ENCODE measurements at regions not wholly inside any gene's neighbourhood (a gene's known extent, or its start where the extent isn't known, plus 50 kb on each side); places are given as distances from the start of the nearest gene placed in this dataset.

DNA sequence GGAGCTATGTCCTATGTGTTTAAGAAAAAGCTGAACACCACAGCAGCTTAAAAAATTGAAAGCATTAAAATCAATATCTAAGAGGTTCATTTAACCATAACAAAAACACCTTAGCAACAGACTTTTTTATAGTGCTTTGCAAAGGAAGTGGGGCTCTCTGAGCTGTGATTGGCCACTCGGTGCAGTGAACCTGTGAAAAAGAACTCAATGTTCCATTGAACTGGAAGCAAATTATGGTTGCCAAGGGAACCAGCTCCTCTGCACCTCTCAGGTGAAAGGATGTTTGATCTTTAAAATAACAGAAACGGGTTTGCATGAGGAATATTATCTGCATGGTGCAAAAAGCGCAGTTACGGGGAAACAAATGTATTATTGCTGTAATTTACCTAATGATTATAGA lies 149.4 kb downstream of the SNAPC1 start:
- H3K27me3 ChIP-seq (replicated peaks in 2 of 5; ENCODE audit: control insufficient read depth in 4 of 5, insufficient read depth in 5 of 5, low read length in 4 of 5): peaks cover 0 to 6% (median 2%) of the 10 kb centered on the region in 5 experiments
- CTCF ChIA-PET: no interaction called here
- H3K9me3 ChIP-seq (ENCODE audit: control extremely low read depth in 1 of 5, control insufficient read depth in 4 of 5, insufficient read depth in 2 of 5, low read depth in 1 of 5, low read length in 4 of 5): no peaks in the 10 kb centered on the region
- no peaks in the 10 kb centered on the region for H3K4me1 ChIP-seq (ENCODE audit: control extremely low read depth in 1 of 4, control insufficient read depth in 4 of 4, insufficient read depth in 4 of 4, low read length in 3 of 4)
- no peak overlapping the region for H3K4me3 ChIP-seq (ENCODE audit: control insufficient read depth in 1 of 7, extremely low read depth in 1 of 7, insufficient read depth in 4 of 7, low read depth in 2 of 7, low read length in 6 of 7)
- WGBS (ENCODE audit: insufficient coverage): 52% methylated on average over 2 of the region's 4 CpGs
- no peak for DNase-seq
- POLR2A ChIA-PET: no interaction called here
- H3K36me3 ChIP-seq (ENCODE audit: control insufficient read depth in 4 of 4, insufficient read depth in 4 of 4, low read length in 3 of 4): no peaks in the 10 kb centered on the region
- H3K27ac ChIP-seq (ENCODE audit: insufficient read depth in 1 of 2, low read depth in 1 of 2, low read length in 2 of 2, poor library complexity in 1 of 2, severe bottlenecking in 2 of 2): no peak overlapping the region

DNA sequence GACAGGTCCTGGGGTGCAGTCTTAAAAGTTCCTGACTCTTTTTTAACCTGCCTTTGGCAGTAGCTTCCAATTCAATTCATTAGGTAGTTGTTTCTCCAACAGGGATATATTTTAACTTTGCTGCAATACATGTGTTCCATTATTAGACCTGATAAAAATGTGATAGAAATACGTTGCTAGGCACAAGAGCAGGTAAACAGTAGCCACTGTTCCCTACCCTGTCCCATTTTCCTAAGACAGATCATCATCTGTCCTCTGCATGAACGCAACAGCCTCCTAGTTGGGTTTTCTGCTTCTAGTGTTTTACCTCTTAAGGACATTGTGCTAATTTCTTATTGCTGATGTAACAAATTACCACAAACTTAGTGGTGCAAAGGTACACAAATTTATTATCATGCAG lies 156.8 kb downstream of the SNAPC1 start:
- ChIA-PET POLR2A (no interaction called here), CTCF (no interaction called here)
- Histone ChIP-seq H3K9me3 (ENCODE audit: control extremely low read depth in 1 of 5, control insufficient read depth in 4 of 5, insufficient read depth in 2 of 5, low read depth in 1 of 5, low read length in 4 of 5) (no peaks in the 10 kb centered on the region), H3K27me3 (replicated peaks in 2 of 5; ENCODE audit: control insufficient read depth in 4 of 5, insufficient read depth in 5 of 5, low read length in 4 of 5) (peaks cover 0 to 11% (median 2%) of the 10 kb centered on the region in 5 experiments), H3K4me3 (ENCODE audit: control insufficient read depth in 1 of 7, extremely low read depth in 1 of 7, insufficient read depth in 4 of 7, low read depth in 2 of 7, low read length in 6 of 7) (no peak overlapping the region), H3K4me1 (ENCODE audit: control extremely low read depth in 1 of 4, control insufficient read depth in 4 of 4, insufficient read depth in 4 of 4, low read length in 3 of 4) (peaks cover 0 to 3% (median 0%) of the 10 kb centered on the region in 4 experiments), H3K36me3 (ENCODE audit: control insufficient read depth in 4 of 4, insufficient read depth in 4 of 4, low read length in 3 of 4) (no peaks in the 10 kb centered on the region), H3K27ac (ENCODE audit: insufficient read depth in 1 of 2, low read depth in 1 of 2, low read length in 2 of 2, poor library complexity in 1 of 2, severe bottlenecking in 2 of 2) (no peak overlapping the region)
- WGBS (ENCODE audit: insufficient coverage): 70% methylated on average over 1 of the region's 2 CpGs
- DNase-seq: no peak

DNA sequence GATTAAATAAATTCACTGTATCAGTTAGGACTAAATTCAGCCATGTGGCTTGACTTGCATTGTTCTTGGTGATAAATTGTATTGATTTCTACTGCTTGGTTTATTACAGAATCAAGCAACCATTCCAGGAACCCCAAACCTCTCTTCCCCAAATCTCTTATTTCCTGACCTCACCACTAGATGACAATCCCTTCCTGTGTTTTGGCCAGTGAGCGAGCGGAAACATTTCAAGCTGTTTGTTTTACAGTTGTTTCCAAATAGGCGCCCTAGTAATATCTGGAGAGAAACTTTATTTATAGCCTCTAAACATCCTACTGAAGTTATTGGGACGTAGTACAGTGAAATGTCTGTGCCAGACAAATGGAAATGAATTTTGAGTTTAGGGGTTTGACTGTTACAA lies 161.1 kb downstream of the SNAPC1 start:
- DNase-seq: peak in 2 of 3 donors; percentile 12 to 17
- Histone ChIP-seq H3K4me1 (ENCODE audit: control extremely low read depth in 1 of 4, control insufficient read depth in 4 of 4, insufficient read depth in 4 of 4, low read length in 3 of 4) (peaks cover 0 to 3% (median 0%) of the 10 kb centered on the region in 4 experiments), H3K27ac (ENCODE audit: insufficient read depth in 1 of 2, low read depth in 1 of 2, low read length in 2 of 2, poor library complexity in 1 of 2, severe bottlenecking in 2 of 2) (no peak overlapping the region), H3K4me3 (ENCODE audit: control insufficient read depth in 1 of 7, extremely low read depth in 1 of 7, insufficient read depth in 4 of 7, low read depth in 2 of 7, low read length in 6 of 7) (no peak overlapping the region), H3K9me3 (ENCODE audit: control extremely low read depth in 1 of 5, control insufficient read depth in 4 of 5, insufficient read depth in 2 of 5, low read depth in 1 of 5, low read length in 4 of 5) (no peaks in the 10 kb centered on the region), H3K27me3 (replicated peaks in 2 of 5; ENCODE audit: control insufficient read depth in 4 of 5, insufficient read depth in 5 of 5, low read length in 4 of 5) (peaks cover 2 to 32% (median 6%) of the 10 kb centered on the region in 5 experiments), H3K36me3 (ENCODE audit: control insufficient read depth in 4 of 4, insufficient read depth in 4 of 4, low read length in 3 of 4) (no peaks in the 10 kb centered on the region)
- ChIA-PET CTCF (no interaction called here), POLR2A (no interaction called here)
- no CpG with 5 or more reads among the region's 4 CpGs for whole genome bisulfite sequencing (ENCODE audit: insufficient coverage)

DNA sequence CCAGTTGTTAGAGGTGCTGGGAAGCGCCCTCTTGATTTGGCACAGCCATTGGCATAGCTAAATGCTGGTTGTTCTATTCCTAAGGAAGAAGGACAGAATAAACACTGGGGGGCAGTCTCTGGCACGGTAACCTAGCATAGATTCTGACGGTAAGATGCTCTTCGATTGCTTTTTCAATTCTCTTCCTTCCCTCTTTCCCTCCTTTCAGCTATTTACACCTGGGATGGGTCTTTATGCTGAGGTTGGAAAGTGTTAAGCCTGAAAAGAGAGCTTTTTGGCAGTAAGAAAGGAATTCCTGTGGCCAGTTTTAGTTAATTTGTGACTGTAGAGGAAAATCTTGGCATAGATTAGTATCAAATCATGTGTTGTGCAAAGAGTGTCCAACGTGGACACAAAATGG lies 162.8 kb downstream of the SNAPC1 start:
- WGBS (ENCODE audit: insufficient coverage): 26% methylated on average over 3 of the region's 5 CpGs
- Histone ChIP-seq H3K4me3 (ENCODE audit: control insufficient read depth in 1 of 7, extremely low read depth in 1 of 7, insufficient read depth in 4 of 7, low read depth in 2 of 7, low read length in 6 of 7) (no peak overlapping the region), H3K27me3 (replicated peaks in 2 of 5; ENCODE audit: control insufficient read depth in 4 of 5, insufficient read depth in 5 of 5, low read length in 4 of 5) (peaks cover 2 to 33% (median 6%) of the 10 kb centered on the region in 5 experiments), H3K36me3 (ENCODE audit: control insufficient read depth in 4 of 4, insufficient read depth in 4 of 4, low read length in 3 of 4) (no peaks in the 10 kb centered on the region), H3K4me1 (ENCODE audit: control extremely low read depth in 1 of 4, control insufficient read depth in 4 of 4, insufficient read depth in 4 of 4, low read length in 3 of 4) (peaks cover 0 to 3% (median 0%) of the 10 kb centered on the region in 4 experiments), H3K27ac (ENCODE audit: insufficient read depth in 1 of 2, low read depth in 1 of 2, low read length in 2 of 2, poor library complexity in 1 of 2, severe bottlenecking in 2 of 2) (no peak overlapping the region), H3K9me3 (ENCODE audit: control extremely low read depth in 1 of 5, control insufficient read depth in 4 of 5, insufficient read depth in 2 of 5, low read depth in 1 of 5, low read length in 4 of 5) (no peaks in the 10 kb centered on the region)
- POLR2A ChIA-PET: no interaction called here
- CTCF ChIA-PET: interaction anchor here (0.6 to 2.3 kb wide), 7 partner anchors 21 to 207 kb away, joined by 3 to 16 read pairs (median 4); no protein-coding TSS in a partner anchor
- peak; percentile 19 to 36 (median 31) for DNase-seq

DNA sequence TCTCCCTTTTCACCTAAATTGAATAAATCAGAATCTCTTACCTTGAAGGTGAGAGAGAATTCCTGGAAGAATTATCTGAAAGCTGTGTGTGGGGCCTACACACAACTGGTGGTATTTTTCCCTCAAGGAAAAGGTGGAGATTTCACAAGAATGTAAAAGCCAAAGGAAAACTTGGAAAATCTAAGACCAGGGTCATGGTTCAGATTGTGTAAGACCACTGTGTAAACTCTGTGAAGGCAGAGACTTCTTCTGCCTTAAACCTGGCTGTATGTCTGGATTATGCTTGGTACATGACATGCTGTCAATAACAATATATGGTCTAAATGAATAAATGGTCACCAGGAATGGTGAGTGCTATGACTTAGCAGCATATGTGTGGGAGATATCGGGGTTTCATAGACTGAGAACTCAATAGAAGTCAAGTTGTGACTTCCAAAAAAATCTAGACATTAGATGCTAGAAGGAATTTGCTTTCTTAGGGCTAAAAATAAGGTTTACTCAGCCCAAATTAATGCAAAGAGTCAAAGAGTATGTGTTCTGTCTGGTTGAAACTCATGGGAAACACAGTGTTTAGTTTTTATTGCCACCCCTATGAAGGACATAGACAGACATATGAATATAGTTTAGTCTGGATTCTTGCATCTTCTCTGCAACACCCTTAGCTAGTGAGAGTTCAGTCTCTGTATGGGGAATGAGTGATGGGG lies 163.7 kb downstream of the SNAPC1 start:
- Histone ChIP-seq H3K36me3 (ENCODE audit: control insufficient read depth in 4 of 4, insufficient read depth in 4 of 4, low read length in 3 of 4) (no peaks in the 10 kb centered on the region), H3K27ac (ENCODE audit: insufficient read depth in 1 of 2, low read depth in 1 of 2, low read length in 2 of 2, poor library complexity in 1 of 2, severe bottlenecking in 2 of 2) (no peak overlapping the region), H3K27me3 (replicated peaks in 2 of 5; ENCODE audit: control insufficient read depth in 4 of 5, insufficient read depth in 5 of 5, low read length in 4 of 5) (peaks cover 2 to 33% (median 6%) of the 10 kb centered on the region in 5 experiments), H3K4me1 (ENCODE audit: control extremely low read depth in 1 of 4, control insufficient read depth in 4 of 4, insufficient read depth in 4 of 4, low read length in 3 of 4) (peaks cover 0 to 3% (median 0%) of the 10 kb centered on the region in 4 experiments), H3K9me3 (ENCODE audit: control extremely low read depth in 1 of 5, control insufficient read depth in 4 of 5, insufficient read depth in 2 of 5, low read depth in 1 of 5, low read length in 4 of 5) (no peaks in the 10 kb centered on the region), H3K4me3 (ENCODE audit: control insufficient read depth in 1 of 7, extremely low read depth in 1 of 7, insufficient read depth in 4 of 7, low read depth in 2 of 7, low read length in 6 of 7) (no peak overlapping the region)
- POLR2A ChIA-PET: no interaction called here
- no peak for DNase-seq
- WGBS (ENCODE audit: insufficient coverage): 100% methylated on average over 1 of the region's 1 CpG
- CTCF ChIA-PET: interaction anchor here (0.6 to 2.5 kb wide), 7 partner anchors 12 to 203 kb away, joined by 3 to 17 read pairs (median 4); no protein-coding TSS in a partner anchor

DNA sequence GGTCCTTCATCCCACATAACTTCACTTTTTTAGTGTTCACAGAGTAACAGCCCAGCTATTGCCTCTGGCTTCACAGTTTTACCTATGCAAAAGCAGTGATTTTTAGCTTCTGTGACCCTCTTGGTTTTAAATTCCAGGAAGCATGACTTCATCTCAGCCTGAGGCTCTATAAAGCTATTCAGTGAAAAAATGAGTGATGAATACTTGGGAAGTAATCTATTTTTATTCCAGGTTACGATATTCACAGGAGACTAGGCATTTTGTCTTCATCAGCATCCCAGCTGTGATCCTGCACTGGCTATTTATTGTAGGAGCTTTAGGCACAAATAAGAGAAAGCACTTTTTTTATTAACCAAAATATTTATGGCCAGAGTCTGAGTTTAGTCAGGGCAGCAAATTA lies 164.8 kb downstream of the SNAPC1 start:
- no peak overlapping the region for H3K27ac ChIP-seq (ENCODE audit: insufficient read depth in 1 of 2, low read depth in 1 of 2, low read length in 2 of 2, poor library complexity in 1 of 2, severe bottlenecking in 2 of 2)
- H3K9me3 ChIP-seq (ENCODE audit: control extremely low read depth in 1 of 5, control insufficient read depth in 4 of 5, insufficient read depth in 2 of 5, low read depth in 1 of 5, low read length in 4 of 5): no peaks in the 10 kb centered on the region
- WGBS (ENCODE audit: insufficient coverage): no CpG with 5 or more reads among the region's 1 CpG
- H3K4me1 ChIP-seq (ENCODE audit: control extremely low read depth in 1 of 4, control insufficient read depth in 4 of 4, insufficient read depth in 4 of 4, low read length in 3 of 4): peaks cover 0 to 3% (median 0%) of the 10 kb centered on the region in 4 experiments
- peaks cover 4 to 33% (median 8%) of the 10 kb centered on the region in 5 experiments for H3K27me3 ChIP-seq (replicated peaks in 2 of 5; ENCODE audit: control insufficient read depth in 4 of 5, insufficient read depth in 5 of 5, low read length in 4 of 5)
- no peak for DNase-seq
- H3K36me3 ChIP-seq (ENCODE audit: control insufficient read depth in 4 of 4, insufficient read depth in 4 of 4, low read length in 3 of 4): no peaks in the 10 kb centered on the region
- ChIA-PET CTCF (interaction anchor here (0.7 to 2.5 kb wide), 2 partner anchors 37 to 200 kb away, joined by 3 to 17 read pairs; no protein-coding TSS in a partner anchor), POLR2A (no interaction called here)
- H3K4me3 ChIP-seq (ENCODE audit: control insufficient read depth in 1 of 7, extremely low read depth in 1 of 7, insufficient read depth in 4 of 7, low read depth in 2 of 7, low read length in 6 of 7): no peak overlapping the region

DNA sequence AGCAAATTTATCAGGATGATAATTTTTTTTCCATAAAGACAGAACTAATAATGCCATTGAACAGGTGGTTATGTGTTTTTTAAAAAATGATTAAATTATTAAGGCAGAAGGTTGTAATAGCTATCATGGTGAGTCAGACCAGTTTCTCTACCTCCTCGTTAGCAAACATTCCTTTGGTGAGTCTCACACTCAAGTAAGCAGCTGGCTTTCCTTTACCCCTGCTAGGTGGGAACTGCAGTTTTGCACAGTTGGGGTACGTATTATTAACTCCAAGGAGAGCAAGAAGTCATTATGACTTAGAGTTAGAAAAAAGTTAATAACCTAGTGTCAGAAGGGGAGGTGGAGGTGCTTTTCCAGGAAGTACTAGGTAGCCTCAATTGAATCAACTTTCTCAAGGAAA lies 165.3 kb downstream of the SNAPC1 start:
- Histone ChIP-seq H3K27ac (ENCODE audit: insufficient read depth in 1 of 2, low read depth in 1 of 2, low read length in 2 of 2, poor library complexity in 1 of 2, severe bottlenecking in 2 of 2) (no peak overlapping the region), H3K36me3 (ENCODE audit: control insufficient read depth in 4 of 4, insufficient read depth in 4 of 4, low read length in 3 of 4) (no peaks in the 10 kb centered on the region), H3K9me3 (ENCODE audit: control extremely low read depth in 1 of 5, control insufficient read depth in 4 of 5, insufficient read depth in 2 of 5, low read depth in 1 of 5, low read length in 4 of 5) (no peaks in the 10 kb centered on the region), H3K4me3 (ENCODE audit: control insufficient read depth in 1 of 7, extremely low read depth in 1 of 7, insufficient read depth in 4 of 7, low read depth in 2 of 7, low read length in 6 of 7) (no peak overlapping the region), H3K27me3 (replicated peaks in 2 of 5; ENCODE audit: control insufficient read depth in 4 of 5, insufficient read depth in 5 of 5, low read length in 4 of 5) (peaks cover 4 to 31% (median 8%) of the 10 kb centered on the region in 5 experiments), H3K4me1 (ENCODE audit: control extremely low read depth in 1 of 4, control insufficient read depth in 4 of 4, insufficient read depth in 4 of 4, low read length in 3 of 4) (peaks cover 0 to 3% (median 0%) of the 10 kb centered on the region in 4 experiments)
- ChIA-PET POLR2A (no interaction called here), CTCF (interaction anchor here (0.7 to 2.5 kb wide), 2 partner anchors 36 to 200 kb away, joined by 3 to 17 read pairs; no protein-coding TSS in a partner anchor)
- WGBS (ENCODE audit: insufficient coverage): 100% methylated on average over 1 of the region's 2 CpGs
- DNase-seq: no peak
